Prostate gland (tissue), 2 donors: ENCODE measurements at regions not wholly inside any gene's neighbourhood (a gene's known extent, or its start where the extent isn't known, plus 50 kb on each side); places are given as distances from the start of the nearest gene placed in this dataset.

ENCODE experiments used
- DNase-seq: peaks from one replicate; pipeline ENCODE4 v3.0.0-alpha.2; 2019; ENCODE audit warnings: low spot score
- H3K27ac ChIP-seq, 2 donors: fragments of 200-600 bp; sonication (generic); 2 replicates each; pipeline ENCODE4 v1.5.1; 2017 to 2019
- H3K27me3 ChIP-seq: fragments of 200-600 bp; sonication (generic); replicated peaks from 2 replicates; pipeline ENCODE4 v1.5.1; 2019; ENCODE audit not compliant: insufficient read depth
- H3K36me3 ChIP-seq, 2 donors: fragments of 200-600 bp; sonication (generic); 1 replicate in 1 of 2; 2 replicates in 1 of 2; pipeline versions ENCODE4 v1.5.1 to v1.8.1; 2017 to 2019
- H3K4me1 ChIP-seq: fragments of 200-600 bp; sonication (generic); replicated peaks from 2 replicates; pipeline ENCODE4 v1.5.1; 2019
- H3K4me3 ChIP-seq, 2 donors: fragments of 200-600 bp; sonication (generic); 2 replicates each; pipeline ENCODE4 v1.5.1; 2017 to 2019
- H3K9me3 ChIP-seq: fragments of 200-600 bp; sonication (generic); 2 replicates; pipeline ENCODE4 v1.5.1; 2017
- POLR2A ChIP-seq: fragments of 450-650 bp; IDR thresholded peaks from one replicate; pipeline ENCODE4 v1.6.1; 2016; ENCODE audit warnings: antibody characterized with exemption, mild to moderate bottlenecking
- POLR2AphosphoS5 ChIP-seq: sonication (generic); formaldehyde crosslinking; IDR thresholded peaks from one replicate; pipeline ENCODE4 v1.6.1; 2017; ENCODE audit warnings: antibody characterized with exemption
- WGBS: methylation state at CpG from one replicate; pipeline ENCODE4 v1.1.5; 2018; 5-methylcytosine and 5-hydroxymethylcytosine counted together
- intact Hi-C: fragments of 100-400 bp; cut with DNase I; formaldehyde crosslinking; loops from one replicate; pipeline ENCODE4 v1.14.2; 2022
- TF ChIP-seq, protein P1 (sequence below), 4 experiments: fragments of 200-600 bp in 2 of 4; fragments of 450-650 bp in 2 of 4; sonication (generic) in 2 of 4; IDR thresholded peaks; 1 replicate in 3 of 4; 2 replicates in 1 of 4; pipeline ENCODE4 v1.5.1; 2016 to 2019; ENCODE audit warnings: antibody characterized with exemption in 4 of 4, mild to moderate bottlenecking in 2 of 4, moderate library complexity in 2 of 4

DNA sequence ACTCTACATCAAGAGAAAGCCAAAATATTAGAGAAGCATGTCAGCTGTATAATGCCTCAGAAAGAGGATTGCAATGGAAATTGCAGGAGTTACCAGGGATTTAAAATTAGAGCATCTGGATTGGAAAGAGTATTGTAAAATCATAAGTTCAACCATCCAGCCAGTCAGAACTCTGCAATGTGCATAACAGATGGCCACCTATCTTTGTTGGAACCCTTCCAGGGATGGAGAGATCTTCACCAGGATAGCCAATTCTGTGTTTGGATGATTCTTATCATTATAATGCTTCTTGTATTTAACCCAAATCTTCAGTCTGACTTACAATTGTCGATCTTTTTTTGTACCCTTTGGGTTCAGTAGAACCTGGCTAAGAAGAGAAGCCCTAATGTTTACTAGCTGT is 164.4 kb downstream of the TLR4 start:
- no peak for DNase-seq
- 66% methylated on average over 1 of the region's 1 CpG for WGBS
- Histone ChIP-seq H3K9me3 (no peaks in the 10 kb centered on the region), H3K4me1 (no peaks in the 10 kb centered on the region), H3K27me3 (no peaks in the 10 kb centered on the region), H3K4me3 (no peak overlapping the region), H3K27ac (no peak overlapping the region), H3K36me3 (no peaks in the 10 kb centered on the region)
- intact Hi-C loops: no loop called here
- no peak for TF ChIP-seq POLR2AphosphoS5
- TF ChIP-seq POLR2A: no peak
- TF ChIP-seq, protein P1, sequence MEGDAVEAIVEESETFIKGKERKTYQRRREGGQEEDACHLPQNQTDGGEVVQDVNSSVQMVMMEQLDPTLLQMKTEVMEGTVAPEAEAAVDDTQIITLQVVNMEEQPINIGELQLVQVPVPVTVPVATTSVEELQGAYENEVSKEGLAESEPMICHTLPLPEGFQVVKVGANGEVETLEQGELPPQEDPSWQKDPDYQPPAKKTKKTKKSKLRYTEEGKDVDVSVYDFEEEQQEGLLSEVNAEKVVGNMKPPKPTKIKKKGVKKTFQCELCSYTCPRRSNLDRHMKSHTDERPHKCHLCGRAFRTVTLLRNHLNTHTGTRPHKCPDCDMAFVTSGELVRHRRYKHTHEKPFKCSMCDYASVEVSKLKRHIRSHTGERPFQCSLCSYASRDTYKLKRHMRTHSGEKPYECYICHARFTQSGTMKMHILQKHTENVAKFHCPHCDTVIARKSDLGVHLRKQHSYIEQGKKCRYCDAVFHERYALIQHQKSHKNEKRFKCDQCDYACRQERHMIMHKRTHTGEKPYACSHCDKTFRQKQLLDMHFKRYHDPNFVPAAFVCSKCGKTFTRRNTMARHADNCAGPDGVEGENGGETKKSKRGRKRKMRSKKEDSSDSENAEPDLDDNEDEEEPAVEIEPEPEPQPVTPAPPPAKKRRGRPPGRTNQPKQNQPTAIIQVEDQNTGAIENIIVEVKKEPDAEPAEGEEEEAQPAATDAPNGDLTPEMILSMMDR (IDR thresholded peaks at IDR 0.05): no peak

DNA sequence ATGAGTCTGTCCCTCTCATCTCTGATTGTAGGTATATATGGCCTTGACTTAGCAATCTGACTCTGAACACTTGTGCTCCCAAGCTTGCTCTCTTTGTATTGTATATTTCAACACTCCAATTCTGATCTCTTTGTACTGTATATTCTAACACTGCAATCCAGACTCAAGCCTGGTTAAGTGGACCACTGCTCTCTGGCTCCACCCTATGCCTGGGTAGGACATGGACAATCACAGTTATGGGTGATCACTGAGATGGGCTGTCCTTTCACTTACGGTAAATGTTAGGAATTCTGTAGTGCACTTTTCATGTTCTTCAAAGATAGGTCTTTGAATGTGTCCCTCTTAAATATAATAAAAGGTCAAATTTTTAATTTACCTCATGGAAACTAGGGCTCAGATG is 165.1 kb downstream of the TLR4 start:
- Histone ChIP-seq H3K4me3 (no peak overlapping the region), H3K27ac (no peak overlapping the region), H3K27me3 (no peaks in the 10 kb centered on the region), H3K9me3 (no peaks in the 10 kb centered on the region), H3K36me3 (no peaks in the 10 kb centered on the region), H3K4me1 (no peaks in the 10 kb centered on the region)
- no peak for DNase-seq
- intact Hi-C loops: no loop called here
- WGBS: 100% methylated on average over 1 of the region's 1 CpG
- TF ChIP-seq, protein P1 (IDR thresholded peaks at IDR 0.05): no peak
- no peak for TF ChIP-seq POLR2A
- no peak for TF ChIP-seq POLR2AphosphoS5

DNA sequence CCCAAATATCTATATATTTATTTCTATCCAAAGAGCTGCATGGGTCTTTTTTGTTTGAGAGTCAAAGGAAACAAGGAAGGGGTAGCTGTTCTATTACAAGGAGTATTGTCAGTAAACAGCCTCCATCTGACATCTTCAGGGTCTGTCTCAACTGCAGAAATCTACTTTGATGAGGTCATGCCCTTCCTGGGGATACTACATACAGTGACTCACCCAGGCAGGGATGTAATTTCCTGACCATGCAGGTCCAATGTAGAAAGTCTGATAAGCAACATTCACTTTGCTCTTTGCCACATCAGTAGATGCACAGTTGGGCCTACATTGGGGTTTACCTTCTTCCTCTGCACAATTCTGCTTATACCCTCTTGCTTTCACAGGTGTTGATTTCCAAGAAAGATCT is 165.5 kb downstream of the TLR4 start:
- H3K4me3 ChIP-seq: no peak overlapping the region
- intact Hi-C loops: no loop called here
- no peaks in the 10 kb centered on the region for H3K9me3 ChIP-seq
- no peaks in the 10 kb centered on the region for H3K4me1 ChIP-seq
- H3K27ac ChIP-seq: no peak overlapping the region
- H3K36me3 ChIP-seq: no peaks in the 10 kb centered on the region
- TF ChIP-seq, protein P1 (IDR thresholded peaks at IDR 0.05): no peak
- TF ChIP-seq POLR2AphosphoS5 (no peak), POLR2A (no peak)
- DNase-seq: no peak
- H3K27me3 ChIP-seq: no peaks in the 10 kb centered on the region

DNA sequence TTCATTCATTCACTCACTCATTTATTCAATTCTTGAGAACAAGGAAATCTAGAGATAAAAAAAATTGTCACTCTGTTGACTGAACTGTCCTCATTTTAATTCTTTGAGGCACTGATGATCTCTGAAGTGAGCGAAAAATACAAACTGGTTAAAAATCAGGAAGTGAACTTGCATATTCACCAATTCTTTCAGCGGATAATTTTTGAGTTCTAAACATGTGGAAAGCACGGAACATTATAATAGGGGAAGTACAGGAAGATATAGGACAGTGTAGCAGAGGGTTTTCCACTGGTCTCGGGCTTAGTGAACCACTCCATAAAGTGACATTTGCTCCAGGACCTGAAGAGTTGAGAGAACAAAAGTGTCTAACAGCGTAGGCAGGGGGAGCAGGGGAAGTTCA is 169.5 kb downstream of the TLR4 start:
- TF ChIP-seq, protein P1 (IDR thresholded peaks at IDR 0.05): no peak
- TF ChIP-seq POLR2A (no peak), POLR2AphosphoS5 (no peak)
- WGBS: 75% methylated on average over 5 of the region's 5 CpGs
- Histone ChIP-seq H3K4me3 (no peak overlapping the region), H3K36me3 (no peaks in the 10 kb centered on the region), H3K27ac (no peak overlapping the region), H3K4me1 (no peaks in the 10 kb centered on the region), H3K9me3 (no peaks in the 10 kb centered on the region), H3K27me3 (no peaks in the 10 kb centered on the region)
- intact Hi-C loops: no loop called here
- no peak for DNase-seq

DNA sequence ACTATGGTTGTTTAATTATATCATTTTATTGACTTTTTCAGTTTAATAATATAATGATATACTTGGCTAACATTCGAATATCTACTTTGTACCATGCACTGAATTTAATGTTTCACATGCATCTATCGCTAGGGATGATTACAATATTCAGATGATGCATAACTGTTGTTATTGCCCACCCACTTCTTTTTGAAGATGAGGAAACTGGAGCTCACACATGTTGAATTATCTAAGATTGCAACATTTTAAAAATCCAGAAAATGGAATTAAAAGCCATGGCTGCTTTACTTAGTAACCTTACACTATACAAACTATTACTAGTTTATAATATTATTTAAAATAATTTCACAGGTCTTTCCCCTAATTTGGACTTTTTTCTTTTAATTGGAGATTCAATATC is 171.7 kb downstream of the TLR4 start:
- intact Hi-C loops: no loop called here
- TF ChIP-seq, protein P1 (IDR thresholded peaks at IDR 0.05): no peak
- no peak for TF ChIP-seq POLR2AphosphoS5
- TF ChIP-seq POLR2A: no peak
- no peaks in the 10 kb centered on the region for H3K4me1 ChIP-seq
- no peak overlapping the region for H3K27ac ChIP-seq
- DNase-seq: no peak
- no peak overlapping the region for H3K4me3 ChIP-seq
- no peaks in the 10 kb centered on the region for H3K36me3 ChIP-seq
- no peaks in the 10 kb centered on the region for H3K27me3 ChIP-seq
- WGBS: 88% methylated on average over 2 of the region's 2 CpGs
- H3K9me3 ChIP-seq: no peaks in the 10 kb centered on the region
